ENCODE measurements at regions not wholly inside any gene's neighbourhood (a gene's known extent, or its start where the extent isn't known, plus 50 kb on each side); places are given as distances from the start of the nearest gene placed in this dataset.

DNA sequence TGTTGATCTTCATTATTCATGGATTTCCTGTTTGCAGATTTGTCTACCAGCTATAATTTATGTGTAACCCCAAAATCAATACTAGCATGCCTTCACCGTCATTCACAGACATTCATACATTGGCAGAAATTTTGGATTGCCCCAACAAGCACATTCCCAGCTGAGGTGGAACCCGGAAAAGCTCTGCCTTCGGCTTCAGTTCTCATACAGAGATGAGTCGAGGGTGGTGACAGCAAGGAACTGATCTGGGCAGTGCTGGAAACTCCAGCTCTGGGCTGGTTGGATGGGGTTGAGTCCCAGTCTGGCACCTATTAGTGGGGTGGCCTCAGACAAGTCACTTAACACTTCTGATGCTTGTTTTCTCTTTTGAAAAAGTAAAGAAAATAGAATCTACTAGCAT, 267.5 kb downstream of the SNX13 start:
- no peaks in the 10 kb centered on the region for H3K9me3 Mint-ChIP-seq
- peaks cover 1% of the 10 kb centered on the region for H3K27me3 Mint-ChIP-seq
- H3K27ac Mint-ChIP-seq, result no peak overlapping the region
- no peak for ATAC-seq (ENCODE audit: low read depth)
- no peak for DNase-seq (ENCODE audit: low spot score in 2 of 2)
- no peak overlapping the region for H3K4me3 Mint-ChIP-seq
- no peaks in the 10 kb centered on the region for H3K4me1 Mint-ChIP-seq
- no peaks in the 10 kb centered on the region for H3K36me3 Mint-ChIP-seq

DNA sequence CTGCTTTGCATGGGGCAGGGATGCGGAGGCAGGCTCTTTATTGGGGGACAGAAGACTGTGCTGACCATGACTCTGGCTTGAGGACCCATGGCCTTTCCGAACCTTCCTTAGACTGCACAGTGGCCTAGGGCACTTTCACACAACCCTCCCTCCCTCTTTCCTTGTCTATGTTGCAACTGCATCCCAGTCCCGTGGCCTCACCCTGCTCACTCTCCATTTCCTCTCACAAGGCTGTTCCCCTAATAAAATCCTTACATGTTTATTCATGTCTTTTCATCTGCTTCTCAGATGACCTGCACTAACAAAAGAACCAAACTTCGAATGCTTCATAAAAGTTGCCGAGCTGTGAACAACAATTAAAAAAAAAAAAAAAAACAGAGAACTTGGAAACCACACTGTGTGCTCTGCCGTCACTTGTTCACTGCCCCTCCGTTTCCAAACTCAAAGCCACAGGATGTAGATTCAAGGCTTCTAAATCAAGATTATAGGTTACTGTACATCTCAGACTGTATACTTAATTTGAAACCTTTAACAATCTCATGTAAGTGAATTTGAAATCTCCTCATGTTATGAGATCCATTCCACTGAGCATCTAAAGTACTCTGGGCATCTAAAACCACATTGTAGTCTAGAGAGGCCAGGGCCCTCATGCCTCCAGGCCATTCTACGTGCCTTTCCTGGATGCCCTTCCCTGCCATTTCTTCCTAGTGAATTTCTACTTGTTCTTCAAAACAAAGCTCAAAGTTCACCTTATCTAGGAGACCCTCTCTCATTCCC, 265.9 kb downstream of the SNX13 start:
- Mint-ChIP-seq H3K27me3 (no peaks in the 10 kb centered on the region), H3K4me3 (no peak overlapping the region), H3K36me3 (no peaks in the 10 kb centered on the region), H3K27ac (no peak overlapping the region), H3K4me1 (no peaks in the 10 kb centered on the region), H3K9me3 (no peaks in the 10 kb centered on the region)
- no peak for DNase-seq (ENCODE audit: low spot score in 2 of 2)
- no peak for ATAC-seq (ENCODE audit: low read depth)

DNA sequence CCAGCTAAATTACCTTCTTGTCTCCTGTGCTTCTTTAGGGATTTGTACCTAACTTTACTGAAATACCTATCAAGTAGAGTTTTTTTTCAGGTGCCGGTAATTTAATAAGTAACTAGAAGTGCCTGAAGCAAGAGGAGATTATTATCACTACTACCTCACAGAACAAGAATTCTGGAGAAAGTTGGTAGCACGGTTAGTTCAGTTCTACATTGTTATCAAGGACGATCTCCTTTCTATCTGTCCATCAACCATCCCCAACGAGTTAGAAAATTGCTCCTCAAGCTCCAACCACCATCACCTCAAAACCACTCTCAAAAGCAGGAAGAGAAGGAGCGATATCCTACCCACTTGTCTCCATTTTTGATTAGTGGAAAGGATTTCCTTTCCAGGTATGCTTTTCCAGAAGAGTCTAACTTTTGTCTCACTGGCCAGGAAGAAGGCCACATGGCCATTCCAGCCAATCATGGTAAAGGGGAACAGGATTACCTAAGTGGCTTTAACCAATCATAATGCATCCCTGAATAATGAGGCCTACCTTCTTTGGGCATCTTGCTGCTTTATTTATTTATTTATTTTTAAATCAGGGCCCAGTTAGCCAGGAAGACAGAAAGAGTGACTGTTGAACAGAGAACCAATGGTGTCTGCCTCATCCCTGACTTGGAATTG, 265.2 kb downstream of the SNX13 start:
- no peak overlapping the region for H3K27ac Mint-ChIP-seq
- H3K9me3 Mint-ChIP-seq, result no peaks in the 10 kb centered on the region
- no peaks in the 10 kb centered on the region for H3K36me3 Mint-ChIP-seq
- no peak overlapping the region for H3K4me3 Mint-ChIP-seq
- no peaks in the 10 kb centered on the region for H3K27me3 Mint-ChIP-seq
- H3K4me1 Mint-ChIP-seq, result no peaks in the 10 kb centered on the region
- ATAC-seq (ENCODE audit: low read depth) (no peak), DNase-seq (ENCODE audit: low spot score in 2 of 2) (no peak)

DNA sequence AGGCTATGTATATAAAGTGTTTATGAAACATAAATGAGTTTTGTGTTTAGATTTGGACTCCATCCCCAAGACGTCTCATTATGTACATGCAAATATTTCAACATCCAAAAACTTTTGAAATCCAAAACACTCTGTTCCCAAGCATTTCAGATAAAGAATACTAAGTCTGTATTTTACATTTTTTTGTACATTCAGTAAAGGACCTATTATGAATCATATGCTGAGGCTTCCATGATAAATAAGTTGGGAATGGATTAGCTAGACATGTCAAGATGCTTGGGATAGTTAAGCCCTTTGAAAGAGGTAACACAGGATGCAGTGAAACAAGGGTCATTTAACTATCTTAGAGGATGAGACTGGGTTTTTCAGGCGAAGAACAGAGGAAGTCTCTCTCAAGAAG, 262.9 kb downstream of the SNX13 start:
- Mint-ChIP-seq H3K9me3 (no peaks in the 10 kb centered on the region), H3K27me3 (no peaks in the 10 kb centered on the region), H3K27ac (no peak overlapping the region), H3K36me3 (no peaks in the 10 kb centered on the region), H3K4me1 (no peaks in the 10 kb centered on the region), H3K4me3 (no peak overlapping the region)
- DNase-seq (ENCODE audit: low spot score in 2 of 2) (no peak), ATAC-seq (ENCODE audit: low read depth) (no peak)

DNA sequence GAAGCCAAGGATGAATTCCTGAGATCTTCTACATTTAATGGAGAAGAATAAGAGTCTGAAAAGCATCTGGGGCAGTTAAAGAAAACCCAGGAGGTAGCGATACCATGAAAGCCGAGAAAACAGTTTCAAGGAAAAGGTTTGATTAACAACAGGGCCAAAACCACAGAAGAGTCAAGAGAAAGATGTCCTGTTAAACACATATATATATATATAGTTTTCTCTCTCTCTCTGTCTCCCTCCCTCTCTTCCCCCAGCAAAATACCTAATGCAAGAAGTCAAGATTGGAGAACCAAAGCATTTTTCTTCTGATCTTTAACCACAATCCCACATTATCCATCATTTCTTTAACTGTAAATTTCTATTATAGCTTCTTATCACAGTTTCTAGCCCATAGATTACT, 261.4 kb downstream of the SNX13 start:
- H3K9me3 Mint-ChIP-seq, result no peaks in the 10 kb centered on the region
- no peak overlapping the region for H3K4me3 Mint-ChIP-seq
- DNase-seq (ENCODE audit: low spot score in 2 of 2), result no peak
- no peak overlapping the region for H3K27ac Mint-ChIP-seq
- H3K4me1 Mint-ChIP-seq, result no peaks in the 10 kb centered on the region
- no peak for ATAC-seq (ENCODE audit: low read depth)
- H3K36me3 Mint-ChIP-seq, result no peaks in the 10 kb centered on the region
- H3K27me3 Mint-ChIP-seq, result no peaks in the 10 kb centered on the region

DNA sequence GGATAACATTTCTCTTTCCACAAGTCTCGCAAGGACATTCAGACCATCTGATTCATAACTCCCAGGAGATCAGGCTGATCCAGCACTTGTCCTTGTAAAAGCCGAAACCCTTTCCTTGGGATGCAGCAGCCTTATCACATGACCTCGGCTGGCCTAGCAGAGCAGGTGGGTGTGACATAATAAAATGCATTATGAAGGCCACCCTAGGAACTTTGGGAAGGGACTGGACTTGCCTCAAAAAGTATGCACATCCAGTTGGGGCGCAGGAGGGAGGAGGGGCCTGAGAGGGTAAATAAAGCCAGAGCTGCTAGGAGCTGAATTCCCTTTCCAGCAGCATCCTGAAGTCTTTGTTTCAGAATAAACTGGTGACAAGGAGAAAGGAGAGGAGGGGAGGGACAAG, 260.8 kb downstream of the SNX13 start:
- H3K4me3 Mint-ChIP-seq, result no peak overlapping the region
- H3K4me1 Mint-ChIP-seq, result no peaks in the 10 kb centered on the region
- no peak for ATAC-seq (ENCODE audit: low read depth)
- H3K36me3 Mint-ChIP-seq, result no peaks in the 10 kb centered on the region
- DNase-seq (ENCODE audit: low spot score in 2 of 2), result no peak
- no peaks in the 10 kb centered on the region for H3K9me3 Mint-ChIP-seq
- no peak overlapping the region for H3K27ac Mint-ChIP-seq
- no peaks in the 10 kb centered on the region for H3K27me3 Mint-ChIP-seq

DNA sequence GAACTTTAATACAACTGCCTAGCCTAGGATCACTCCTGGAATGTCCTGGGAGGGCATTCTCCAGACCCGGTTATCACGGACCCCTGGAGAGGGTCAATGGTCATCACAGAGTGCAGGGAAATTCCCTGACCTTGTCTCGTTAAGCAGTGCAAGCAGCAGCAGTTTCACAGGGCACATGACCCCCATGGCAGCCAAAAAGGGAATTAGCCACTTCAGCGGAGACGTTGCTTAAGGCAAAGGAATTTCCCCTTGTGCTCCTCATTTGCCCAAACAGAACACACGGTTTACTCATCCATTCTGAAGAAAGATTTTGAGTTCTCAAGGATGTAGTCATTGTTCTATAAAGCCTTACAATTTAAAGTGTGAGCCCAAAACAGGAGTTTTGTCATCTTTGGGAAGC, 260.3 kb downstream of the SNX13 start:
- no peaks in the 10 kb centered on the region for H3K36me3 Mint-ChIP-seq
- no peaks in the 10 kb centered on the region for H3K9me3 Mint-ChIP-seq
- H3K4me1 Mint-ChIP-seq, result no peaks in the 10 kb centered on the region
- H3K27ac Mint-ChIP-seq, result no peak overlapping the region
- no peak overlapping the region for H3K4me3 Mint-ChIP-seq
- no peak for ATAC-seq (ENCODE audit: low read depth)
- H3K27me3 Mint-ChIP-seq, result no peaks in the 10 kb centered on the region
- no peak for DNase-seq (ENCODE audit: low spot score in 2 of 2)

DNA sequence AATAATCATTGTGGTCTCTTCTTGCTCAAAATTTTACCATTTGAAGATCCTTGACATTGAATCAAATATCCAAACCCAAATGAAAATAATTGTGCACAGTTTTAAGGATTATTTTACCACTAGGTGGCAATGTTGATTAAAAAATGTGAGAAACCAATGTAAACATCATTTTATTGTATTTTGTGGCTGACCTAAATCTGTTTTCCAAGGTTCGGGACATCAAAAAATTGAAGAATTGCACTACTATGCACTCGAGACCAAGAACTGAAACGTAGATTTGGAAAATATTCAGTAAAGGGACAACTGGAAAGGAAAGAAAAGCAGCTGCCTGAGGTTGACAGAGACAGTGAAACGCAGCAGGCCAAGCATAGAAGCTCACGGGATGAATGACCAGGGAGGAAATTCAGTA, 259.3 kb downstream of the SNX13 start:
- H3K27me3 Mint-ChIP-seq, result no peaks in the 10 kb centered on the region
- no peaks in the 10 kb centered on the region for H3K9me3 Mint-ChIP-seq
- H3K4me1 Mint-ChIP-seq, result no peaks in the 10 kb centered on the region
- no peaks in the 10 kb centered on the region for H3K36me3 Mint-ChIP-seq
- no peak overlapping the region for H3K27ac Mint-ChIP-seq
- H3K4me3 Mint-ChIP-seq, result no peak overlapping the region
- ATAC-seq (ENCODE audit: low read depth) (no peak), DNase-seq (ENCODE audit: low spot score in 2 of 2) (peak in 1 of 2 donors; percentile 13)

DNA sequence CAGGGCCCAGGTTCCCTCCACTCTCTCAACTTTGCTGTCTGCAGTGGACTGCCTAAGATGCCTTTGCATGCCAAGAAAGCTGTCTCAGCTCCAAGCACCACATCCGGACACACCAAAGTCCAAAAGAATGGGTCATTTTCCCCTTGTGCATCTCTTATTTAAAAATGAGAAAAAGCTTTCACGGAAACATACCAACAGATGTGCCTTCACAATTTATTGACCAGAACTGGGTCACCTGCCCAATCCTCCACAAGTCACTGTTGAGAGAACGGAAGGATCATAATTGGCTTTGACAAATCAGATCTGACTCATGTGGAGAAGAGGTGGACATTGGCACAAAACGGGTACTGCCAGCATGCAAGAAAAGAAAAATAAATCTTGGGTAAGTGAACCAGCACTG, 258.3 kb downstream of the SNX13 start:
- no peak for DNase-seq (ENCODE audit: low spot score in 2 of 2)
- Mint-ChIP-seq H3K27ac (no peak overlapping the region), H3K4me3 (no peak overlapping the region), H3K36me3 (no peaks in the 10 kb centered on the region), H3K27me3 (peaks cover 2% of the 10 kb centered on the region), H3K4me1 (no peaks in the 10 kb centered on the region), H3K9me3 (no peaks in the 10 kb centered on the region)
- no peak for ATAC-seq (ENCODE audit: low read depth)

DNA sequence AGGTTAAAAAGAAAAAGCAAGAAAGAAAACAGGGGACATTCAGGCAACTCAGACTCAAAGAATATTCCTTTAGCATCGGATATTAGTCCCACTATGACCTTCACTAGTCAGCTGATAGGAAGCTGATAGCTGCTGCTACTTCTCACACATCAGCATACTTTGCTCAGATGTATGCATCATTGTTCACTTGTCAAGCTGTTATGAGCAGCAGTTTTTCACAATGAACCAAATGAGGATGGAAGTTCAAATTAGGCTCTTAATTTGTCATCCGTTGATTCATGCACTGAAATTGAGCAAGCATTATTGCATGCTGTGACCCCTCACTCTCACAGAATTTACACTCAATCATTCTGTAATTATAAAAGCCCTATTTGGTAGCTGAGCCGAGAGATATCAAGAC, 257.7 kb downstream of the SNX13 start:
- H3K36me3 Mint-ChIP-seq, result no peaks in the 10 kb centered on the region
- H3K4me1 Mint-ChIP-seq, result no peaks in the 10 kb centered on the region
- no peak for ATAC-seq (ENCODE audit: low read depth)
- H3K4me3 Mint-ChIP-seq, result no peak overlapping the region
- no peak for DNase-seq (ENCODE audit: low spot score in 2 of 2)
- H3K9me3 Mint-ChIP-seq, result no peaks in the 10 kb centered on the region
- H3K27ac Mint-ChIP-seq, result no peak overlapping the region
- H3K27me3 Mint-ChIP-seq, result peaks cover 2% of the 10 kb centered on the region

DNA sequence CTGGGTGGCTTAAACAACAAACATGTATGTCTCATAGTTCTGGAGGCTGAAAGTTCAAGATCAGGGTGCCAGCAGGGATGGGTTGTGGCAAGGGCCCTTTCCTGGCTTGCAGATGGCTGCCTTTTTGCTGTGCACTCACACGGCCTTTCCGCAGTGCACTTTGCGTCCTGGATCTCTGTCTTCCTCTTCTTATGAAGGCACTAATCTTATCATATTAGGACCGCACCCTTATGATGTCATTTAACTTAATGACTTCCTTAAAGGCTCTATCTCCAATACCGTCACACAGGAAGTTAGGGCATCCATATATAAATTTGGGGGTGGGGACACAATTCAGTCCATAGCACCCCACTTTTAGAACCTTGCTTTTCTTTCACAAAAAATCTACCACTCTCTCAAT, 255.2 kb downstream of the SNX13 start:
- H3K9me3 Mint-ChIP-seq, result no peaks in the 10 kb centered on the region
- H3K4me3 Mint-ChIP-seq, result no peak overlapping the region
- no peak for DNase-seq (ENCODE audit: low spot score in 2 of 2)
- no peaks in the 10 kb centered on the region for H3K36me3 Mint-ChIP-seq
- no peak overlapping the region for H3K27ac Mint-ChIP-seq
- H3K27me3 Mint-ChIP-seq, result peaks cover 2% of the 10 kb centered on the region
- peaks cover under 1% of the 10 kb centered on the region for H3K4me1 Mint-ChIP-seq
- no peak for ATAC-seq (ENCODE audit: low read depth)

DNA sequence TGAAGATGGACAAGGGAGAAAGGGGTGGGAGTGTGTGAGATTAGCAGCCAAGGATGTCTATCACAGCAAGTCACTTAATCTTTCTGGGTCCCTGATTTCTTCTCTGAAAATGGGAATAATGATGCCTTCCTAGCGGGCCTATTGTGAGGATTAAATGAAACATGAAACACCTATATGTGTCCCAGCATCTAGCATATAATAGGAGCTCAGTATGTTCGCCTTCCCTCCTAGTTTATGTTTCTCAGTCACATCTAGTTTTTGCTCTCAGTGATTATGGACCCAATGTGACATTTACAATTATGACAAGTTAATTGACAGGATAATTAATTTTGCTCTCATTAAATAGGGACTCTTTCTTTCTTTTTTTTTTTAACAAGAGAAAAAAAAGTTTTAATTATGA, 252.9 kb downstream of the SNX13 start:
- H3K4me1 Mint-ChIP-seq, result peaks cover 3% of the 10 kb centered on the region
- DNase-seq (ENCODE audit: low spot score in 2 of 2) (no peak), ATAC-seq (ENCODE audit: low read depth) (no peak)
- H3K27me3 Mint-ChIP-seq, result peaks cover 2% of the 10 kb centered on the region
- no peak overlapping the region for H3K27ac Mint-ChIP-seq
- H3K4me3 Mint-ChIP-seq, result no peak overlapping the region
- H3K36me3 Mint-ChIP-seq, result no peaks in the 10 kb centered on the region
- no peaks in the 10 kb centered on the region for H3K9me3 Mint-ChIP-seq

DNA sequence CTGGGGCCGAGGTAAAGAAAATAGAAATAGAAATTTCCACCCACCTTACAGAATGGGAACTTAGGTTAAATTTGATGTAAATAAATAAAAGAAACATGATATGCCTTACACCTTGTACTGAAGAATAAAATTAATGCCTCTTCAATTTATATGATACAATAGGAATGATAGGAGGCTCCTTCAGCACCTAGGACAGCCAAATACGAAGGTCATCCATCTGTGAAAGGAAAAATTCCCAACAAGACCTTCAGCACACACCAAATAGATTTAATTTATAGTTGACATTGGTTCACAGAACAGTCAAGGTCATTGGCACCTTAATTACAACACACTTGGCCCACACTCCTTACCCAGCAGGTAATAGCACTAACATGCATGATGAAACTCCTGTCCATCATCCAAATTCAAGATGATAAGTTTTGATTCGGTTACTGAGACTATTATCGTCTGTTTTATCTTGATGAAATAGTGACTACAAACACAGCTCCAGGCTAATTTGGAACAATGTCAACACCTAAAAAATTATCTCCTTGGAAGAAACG, 250.9 kb downstream of the SNX13 start:
- Mint-ChIP-seq H3K9me3 (no peaks in the 10 kb centered on the region), H3K36me3 (no peaks in the 10 kb centered on the region), H3K4me3 (no peak overlapping the region), H3K27ac (no peak overlapping the region), H3K4me1 (peaks cover 3% of the 10 kb centered on the region), H3K27me3 (peaks cover 2% of the 10 kb centered on the region)
- DNase-seq (ENCODE audit: low spot score in 2 of 2), result no peak
- no peak for ATAC-seq (ENCODE audit: low read depth)

DNA sequence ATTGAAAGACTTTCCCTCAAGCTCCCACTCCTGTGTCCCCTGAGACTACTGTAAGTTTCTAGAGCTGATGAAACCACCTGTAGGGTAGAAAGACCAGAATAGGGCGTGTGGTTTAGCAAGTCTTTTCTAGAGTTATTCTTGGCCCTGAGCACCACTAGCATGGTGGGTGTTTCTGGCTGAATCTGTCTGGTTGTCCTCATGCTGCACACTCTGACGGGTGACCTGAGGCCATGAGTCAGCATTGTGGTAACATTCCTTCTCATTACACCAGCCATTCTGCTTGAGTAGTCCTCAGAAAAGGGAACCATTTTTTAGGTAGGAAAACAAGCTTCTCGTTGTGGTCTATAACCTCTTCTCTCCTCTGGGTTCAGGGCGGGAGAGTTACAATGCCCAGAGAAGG, 250.3 kb downstream of the SNX13 start:
- H3K4me3 Mint-ChIP-seq, result no peak overlapping the region
- H3K27ac Mint-ChIP-seq, result no peak overlapping the region
- H3K36me3 Mint-ChIP-seq, result no peaks in the 10 kb centered on the region
- peaks cover 3% of the 10 kb centered on the region for H3K4me1 Mint-ChIP-seq
- H3K27me3 Mint-ChIP-seq, result peaks cover 2% of the 10 kb centered on the region
- no peaks in the 10 kb centered on the region for H3K9me3 Mint-ChIP-seq
- ATAC-seq (ENCODE audit: low read depth) (no peak), DNase-seq (ENCODE audit: low spot score in 2 of 2) (no peak)

DNA sequence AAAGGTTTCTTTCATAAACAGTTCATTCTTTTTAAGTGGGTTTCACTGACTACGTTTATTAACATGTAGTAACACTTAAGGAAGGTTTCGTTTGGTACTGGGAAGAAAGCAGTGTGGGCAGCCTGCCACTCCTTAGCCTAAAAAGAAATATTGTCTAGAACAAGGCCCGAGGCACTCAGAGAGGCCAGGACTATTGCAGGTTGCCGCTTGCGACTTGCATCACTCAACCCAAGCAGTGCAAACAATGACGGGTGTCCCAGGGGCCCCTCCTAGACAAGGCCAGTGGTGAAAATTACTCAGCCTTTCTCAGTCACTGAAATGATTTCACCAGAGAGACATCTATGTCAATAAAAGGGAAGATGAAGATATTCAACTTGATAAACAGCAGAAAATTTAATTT, 243.9 kb downstream of the SNX13 start:
- H3K27ac Mint-ChIP-seq, result no peak overlapping the region
- ATAC-seq (ENCODE audit: low read depth) (no peak), DNase-seq (ENCODE audit: low spot score in 2 of 2) (no peak)
- H3K4me3 Mint-ChIP-seq, result no peak overlapping the region
- peaks cover 2% of the 10 kb centered on the region for H3K27me3 Mint-ChIP-seq
- H3K4me1 Mint-ChIP-seq, result no peaks in the 10 kb centered on the region
- peaks cover 16% of the 10 kb centered on the region for H3K9me3 Mint-ChIP-seq
- peaks cover 7% of the 10 kb centered on the region for H3K36me3 Mint-ChIP-seq
